ENCODE measurements at regions not wholly inside any gene's neighbourhood (a gene's known extent, or its start where the extent isn't known, plus 50 kb on each side); places are given as distances from the start of the nearest gene placed in this dataset.

GRCh38 chr6:67887419-67887746, 747.7 kb upstream of the ADGRB3 start:
- WGBS (ENCODE audit: missing lambda C conversion rate), result 59% methylated on average over 4 of the region's 4 CpGs

GRCh38 chr6:67886840-67887292, 748.2 kb upstream of the ADGRB3 start:
- Histone ChIP-seq H3K4me3 (no peak overlapping the region), H3K27ac (no peak overlapping the region), H3K9me3 (no peaks in the 10 kb centered on the region), H3K4me1 (no peaks in the 10 kb centered on the region), H3K4me2 (no peak overlapping the region)
- FAIRE-seq, result no peak
- ChIA-PET CTCF (no interaction called here), POLR2A (no interaction called here)
- no peak for ATAC-seq
- no peak for DNase-seq (ENCODE audit: low read depth in 1 of 2, low spot score in 1 of 2)
- no peak for TF ChIP-seq HES2 (IDR thresholded peaks at IDR 0.05)
- WGBS (ENCODE audit: missing lambda C conversion rate), result 68% methylated on average over 18 of the region's 23 CpGs

More at GRCh38 chr6:67887419-67887746, 747.7 kb upstream of the ADGRB3 start:
- H3K9me3 ChIP-seq, result no peaks in the 10 kb centered on the region
- ChIA-PET POLR2A (no interaction called here), CTCF (no interaction called here)
- H3K4me3 ChIP-seq, result no peak overlapping the region
- no peak overlapping the region for H3K4me2 ChIP-seq
- DNase-seq (ENCODE audit: low read depth in 1 of 2, low spot score in 1 of 2) (no peak), ATAC-seq (no peak), FAIRE-seq (no peak)
- no peak overlapping the region for H3K27ac ChIP-seq
- TF ChIP-seq ZSCAN20 (CRISPR knock-in tag; IDR thresholded peaks at IDR 0.05), result no peak
- no peak for TF ChIP-seq CBX2 (IDR thresholded peaks at IDR 0.05; ENCODE audit: borderline replicate concordance, low read depth)
- no peak for TF ChIP-seq HDAC2 (IDR thresholded peaks at IDR 0.05)
- TF ChIP-seq SREBF2 (IDR thresholded peaks at IDR 0.05), result no peak
- no peak for TF ChIP-seq TFCP2L1 (CRISPR knock-in tag; IDR thresholded peaks at IDR 0.05)
- no peak for TF ChIP-seq USF2 (IDR thresholded peaks at IDR 0.05)
- TF ChIP-seq EHF (CRISPR knock-in tag; IDR thresholded peaks at IDR 0.05), result no peak
- no peak for TF ChIP-seq JUN (IDR thresholded peaks at IDR 0.05)
- no peak for TF ChIP-seq HEYL (CRISPR knock-in tag; IDR thresholded peaks at IDR 0.05)
- TF ChIP-seq CHD4 (IDR thresholded peaks at IDR 0.05; ENCODE audit: borderline replicate concordance), result no peak
- TF ChIP-seq ZFP36 (IDR thresholded peaks at IDR 0.05; ENCODE audit: borderline replicate concordance, partially characterized antibody), result no peak
- TF ChIP-seq HOXA7 (CRISPR knock-in tag; IDR thresholded peaks at IDR 0.05), result no peak
- TF ChIP-seq RNF2 (IDR thresholded peaks at IDR 0.05; ENCODE audit: borderline replicate concordance, low read depth), result no peak
- TF ChIP-seq CBX8 (IDR thresholded peaks at IDR 0.05), result no peak
- TF ChIP-seq MAFK (IDR thresholded peaks at IDR 0.05; ENCODE audit: partially characterized antibody), result no peak
- no peak for TF ChIP-seq E2F6 (IDR thresholded peaks at IDR 0.05; ENCODE audit: borderline replicate concordance, low read depth)
- TF ChIP-seq CHD2 (IDR thresholded peaks at IDR 0.05; ENCODE audit: low read length, partially characterized antibody), result no peak
- TF ChIP-seq SMC3 (IDR thresholded peaks at IDR 0.05), result no peak
- TF ChIP-seq MYC (IDR thresholded peaks at IDR 0.05; ENCODE audit: borderline replicate concordance, low read length), result no peak
- no peak for TF ChIP-seq FOXS1 (CRISPR knock-in tag; IDR thresholded peaks at IDR 0.05)
- no peaks in the 10 kb centered on the region for H3K4me1 ChIP-seq

- no peak overlapping the region for H3K4me3 ChIP-seq
- H3K4me1 ChIP-seq, result no peaks in the 10 kb centered on the region
- no peak overlapping the region for H3K4me2 ChIP-seq
- no peak for TF ChIP-seq GATA3 (IDR thresholded peaks at IDR 0.05; ENCODE audit: borderline replicate concordance)
- TF ChIP-seq SMC3 (IDR thresholded peaks at IDR 0.05), result no peak
- no peak for TF ChIP-seq NR3C1 (IDR thresholded peaks at IDR 0.05)
- no peak for TF ChIP-seq JUN (IDR thresholded peaks at IDR 0.05)
- no peak for TF ChIP-seq EHMT2 (IDR thresholded peaks at IDR 0.05; ENCODE audit: low read depth)
- TF ChIP-seq CHD2 (IDR thresholded peaks at IDR 0.05; ENCODE audit: low read length, partially characterized antibody), result no peak
- no peak for TF ChIP-seq HMGXB4 (CRISPR knock-in tag; IDR thresholded peaks at IDR 0.05; ENCODE audit: borderline replicate concordance)
- no peak for TF ChIP-seq FOSL2 (IDR thresholded peaks at IDR 0.05)
- TF ChIP-seq FOSL2 (CRISPR knock-in tag; IDR thresholded peaks at IDR 0.05), result no peak
- TF ChIP-seq ZFP36 (IDR thresholded peaks at IDR 0.05; ENCODE audit: borderline replicate concordance, partially characterized antibody), result no peak
- no peak for TF ChIP-seq CBX8 (IDR thresholded peaks at IDR 0.05)
- no peak for TF ChIP-seq MAZ (IDR thresholded peaks at IDR 0.05; ENCODE audit: borderline replicate concordance, low read depth, low read length)
- TF ChIP-seq POLR2AphosphoS2 (conservative IDR thresholded peaks at IDR 0.05; ENCODE audit: low read length), result no peak
- ChIA-PET CTCF (no interaction called here), POLR2A (no interaction called here)
- FAIRE-seq, result no peak
- H3K27ac ChIP-seq, result no peak overlapping the region
- DNase-seq (ENCODE audit: low read depth in 1 of 2, low spot score in 1 of 2), result no peak
- ATAC-seq, result no peak
- WGBS (ENCODE audit: missing lambda C conversion rate), result 34% methylated on average over 5 of the region's 5 CpGs
- H3K9me3 ChIP-seq, result no peaks in the 10 kb centered on the region
Observed at GRCh38 chr6:67886036-67886707, 748.9 kb upstream of the ADGRB3 start.

Measured in A549 (cell line).